RWPE1 (cell line): ENCODE measurements at regions not wholly inside any gene's neighbourhood (a gene's known extent, or its start where the extent isn't known, plus 50 kb on each side); places are given as distances from the start of the nearest gene placed in this dataset.
"Not testable (repeated sequence)": the region's sequence is repeated elsewhere in the genome, so short reads cannot be mapped to it uniquely, and the experiment has no call there.

Experiments
- CTCF ChIA-PET: fragments of 350-600 bp; sonication (Branson Sonifier 250); formaldehyde crosslinking; extraction: SDS; loops from one replicate; lab custom pipeline; 2021; lab: Yijun Ruan, JAX
- POLR2A ChIA-PET: fragments of 400-600 bp; formaldehyde crosslinking; extraction: SDS; loops from one replicate; lab custom pipeline; 2020; ENCODE audit warnings: antibody characterized with exemption; ENCODE audit not compliant: low non-redundant PET; lab: Yijun Ruan, JAX
- DNase-seq: peaks from one replicate; pipeline ENCODE4 v3.0.0; 2012; ENCODE audit warnings: low spot score
- H3K27ac ChIP-seq: fragments of 450-650 bp; 2 replicates; pipeline ENCODE4 v1.5.1; 2017
- TF ChIP-seq, protein P1 (sequence below): fragments of 450-650 bp; conservative IDR thresholded peaks from 2 replicates; pipeline ENCODE4 v1.5.1; 2017; ENCODE audit warnings: low read depth, mild to moderate bottlenecking

DNA sequence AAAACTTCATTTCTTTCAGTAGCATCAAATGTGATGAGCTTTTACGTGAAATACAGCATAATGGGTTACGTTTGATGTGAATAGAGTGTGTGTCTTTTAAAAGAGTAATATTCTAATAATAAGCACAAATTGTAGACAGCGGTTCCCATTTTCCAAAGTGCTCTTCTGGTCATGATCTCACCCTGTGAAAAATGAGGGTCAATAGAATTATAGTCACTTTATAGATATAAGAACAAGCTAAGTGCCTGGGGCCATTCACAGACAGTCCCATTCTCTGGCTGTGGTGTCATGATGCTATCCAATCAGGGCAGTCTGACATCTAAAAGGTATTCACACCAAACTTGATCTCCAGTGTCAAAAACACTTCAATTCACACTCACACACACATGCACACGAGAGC is 830.8 kb upstream of the AUTS2 start:
- TF ChIP-seq, protein P1, sequence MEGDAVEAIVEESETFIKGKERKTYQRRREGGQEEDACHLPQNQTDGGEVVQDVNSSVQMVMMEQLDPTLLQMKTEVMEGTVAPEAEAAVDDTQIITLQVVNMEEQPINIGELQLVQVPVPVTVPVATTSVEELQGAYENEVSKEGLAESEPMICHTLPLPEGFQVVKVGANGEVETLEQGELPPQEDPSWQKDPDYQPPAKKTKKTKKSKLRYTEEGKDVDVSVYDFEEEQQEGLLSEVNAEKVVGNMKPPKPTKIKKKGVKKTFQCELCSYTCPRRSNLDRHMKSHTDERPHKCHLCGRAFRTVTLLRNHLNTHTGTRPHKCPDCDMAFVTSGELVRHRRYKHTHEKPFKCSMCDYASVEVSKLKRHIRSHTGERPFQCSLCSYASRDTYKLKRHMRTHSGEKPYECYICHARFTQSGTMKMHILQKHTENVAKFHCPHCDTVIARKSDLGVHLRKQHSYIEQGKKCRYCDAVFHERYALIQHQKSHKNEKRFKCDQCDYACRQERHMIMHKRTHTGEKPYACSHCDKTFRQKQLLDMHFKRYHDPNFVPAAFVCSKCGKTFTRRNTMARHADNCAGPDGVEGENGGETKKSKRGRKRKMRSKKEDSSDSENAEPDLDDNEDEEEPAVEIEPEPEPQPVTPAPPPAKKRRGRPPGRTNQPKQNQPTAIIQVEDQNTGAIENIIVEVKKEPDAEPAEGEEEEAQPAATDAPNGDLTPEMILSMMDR: no peak
- POLR2A ChIA-PET: no interaction called here
- no peak overlapping the region for H3K27ac ChIP-seq
- CTCF ChIA-PET: no interaction called here
- no peak for DNase-seq

DNA sequence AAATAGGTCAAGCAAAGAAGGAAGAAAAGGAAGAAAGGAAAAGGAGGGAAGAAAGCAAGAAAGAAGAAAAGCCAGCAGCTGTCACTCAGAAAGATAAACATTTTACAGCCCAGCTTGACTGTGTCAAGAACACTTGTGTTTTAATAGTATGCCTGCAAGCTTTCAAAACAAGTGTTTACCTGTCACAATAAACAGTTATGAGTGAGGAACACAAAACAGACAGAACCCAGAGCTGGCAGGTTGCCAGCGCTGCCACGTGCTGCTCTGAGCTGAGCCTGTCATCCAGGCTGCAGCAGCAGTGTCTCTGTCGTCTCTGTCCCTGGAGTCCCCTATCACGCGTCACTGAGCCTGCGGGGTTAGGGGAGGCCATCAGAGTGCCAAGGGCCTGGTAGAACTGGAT is 827.6 kb upstream of the AUTS2 start:
- POLR2A ChIA-PET: no interaction called here
- TF ChIP-seq, protein P1: no peak
- no peak overlapping the region for H3K27ac ChIP-seq
- no peak for DNase-seq
- CTCF ChIA-PET: interaction anchor here (0.6 kb wide), 1 partner anchor 1201 kb away, joined by 3 read pairs; no protein-coding TSS in a partner anchor

DNA sequence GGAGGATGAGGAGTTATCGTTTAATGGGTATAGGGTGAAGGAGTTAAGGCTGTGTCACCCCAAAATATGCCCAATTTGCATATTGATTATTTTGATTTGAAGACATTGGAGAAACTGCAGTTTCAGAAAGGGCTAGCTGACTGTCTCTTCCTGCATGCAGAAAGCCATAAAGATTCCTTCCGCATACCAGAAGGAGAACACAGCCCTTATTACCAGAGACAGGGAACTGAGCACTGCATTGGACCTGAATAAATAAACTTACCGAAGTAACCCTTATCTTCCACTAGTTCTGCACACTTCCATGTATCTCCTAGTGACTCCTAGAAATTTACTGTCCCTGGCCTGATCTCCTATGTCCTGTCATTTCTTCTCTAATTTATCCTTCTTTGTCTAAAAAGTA is 821.9 kb upstream of the AUTS2 start:
- DNase-seq: no peak
- CTCF ChIA-PET: interaction anchor here (0.6 kb wide), 1 partner anchor 894 kb away, joined by 3 read pairs; no protein-coding TSS in a partner anchor
- POLR2A ChIA-PET: no interaction called here
- H3K27ac ChIP-seq: no peak overlapping the region
- TF ChIP-seq, protein P1: no peak

DNA sequence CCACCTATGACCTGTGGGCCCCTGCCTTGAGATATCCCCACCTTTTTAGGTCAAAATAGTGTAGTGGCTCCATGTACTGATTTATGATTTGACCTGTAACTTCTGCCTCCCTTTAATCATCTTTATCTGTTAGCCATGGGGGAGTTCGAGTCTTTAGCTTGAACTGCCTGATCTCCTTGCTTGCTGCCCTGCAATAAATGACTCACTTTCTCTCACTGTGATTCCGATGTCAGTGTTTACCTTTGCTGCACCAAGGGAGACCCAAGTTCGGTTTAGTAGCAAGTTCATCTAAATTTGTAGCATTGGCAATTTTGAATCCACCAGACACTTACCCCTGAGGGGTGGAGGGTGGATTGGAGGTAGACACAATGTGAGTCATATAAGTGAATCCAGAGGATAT is 814.6 kb upstream of the AUTS2 start:
- no peak overlapping the region for H3K27ac ChIP-seq
- TF ChIP-seq, protein P1: no peak
- ChIA-PET CTCF (no interaction called here), POLR2A (no interaction called here)
- no peak for DNase-seq

DNA sequence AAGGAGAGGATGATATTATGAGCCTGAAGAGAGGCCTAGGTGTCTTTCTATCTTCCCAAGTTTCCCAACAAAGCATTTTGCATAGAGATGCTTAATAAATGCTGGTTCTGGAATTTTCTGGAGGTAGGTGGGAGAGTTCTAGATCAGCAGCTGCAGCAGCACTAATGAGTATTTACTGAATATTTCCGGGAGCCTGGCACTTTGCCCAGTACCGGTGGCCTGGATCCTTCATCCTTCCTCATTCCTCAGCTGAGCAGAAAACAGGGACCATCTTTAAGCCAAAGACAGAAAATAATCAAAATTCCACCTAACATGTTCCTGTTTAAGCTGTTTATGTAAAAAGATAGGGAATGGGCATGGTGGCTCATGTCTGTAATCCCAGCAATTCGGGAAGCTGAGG is 813.2 kb upstream of the AUTS2 start:
- H3K27ac ChIP-seq: no peak overlapping the region
- no peak for DNase-seq
- POLR2A ChIA-PET: no interaction called here
- CTCF ChIA-PET: no interaction called here
- TF ChIP-seq, protein P1: no peak

DNA sequence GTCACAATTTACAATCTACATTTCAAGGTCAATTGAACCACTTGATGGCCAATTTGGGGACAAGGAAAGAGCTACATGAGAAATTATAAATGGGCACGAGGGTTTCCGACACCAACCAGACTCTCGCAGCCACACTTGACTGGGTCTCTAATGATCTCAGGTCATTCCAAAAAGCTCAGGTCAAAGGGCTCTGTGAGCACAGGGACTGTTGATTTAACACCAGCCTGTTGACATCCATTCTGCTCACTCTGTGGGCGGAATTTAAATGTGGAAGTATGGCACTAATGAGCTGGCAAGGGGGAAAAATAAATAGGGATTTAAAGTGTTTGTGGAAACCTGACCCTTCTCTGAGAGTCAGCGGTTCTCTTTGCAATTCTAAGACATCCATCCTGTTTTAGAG is 810.7 kb upstream of the AUTS2 start:
- TF ChIP-seq, protein P1: no peak
- no peak overlapping the region for H3K27ac ChIP-seq
- no peak for DNase-seq
- ChIA-PET CTCF (no interaction called here), POLR2A (no interaction called here)

DNA sequence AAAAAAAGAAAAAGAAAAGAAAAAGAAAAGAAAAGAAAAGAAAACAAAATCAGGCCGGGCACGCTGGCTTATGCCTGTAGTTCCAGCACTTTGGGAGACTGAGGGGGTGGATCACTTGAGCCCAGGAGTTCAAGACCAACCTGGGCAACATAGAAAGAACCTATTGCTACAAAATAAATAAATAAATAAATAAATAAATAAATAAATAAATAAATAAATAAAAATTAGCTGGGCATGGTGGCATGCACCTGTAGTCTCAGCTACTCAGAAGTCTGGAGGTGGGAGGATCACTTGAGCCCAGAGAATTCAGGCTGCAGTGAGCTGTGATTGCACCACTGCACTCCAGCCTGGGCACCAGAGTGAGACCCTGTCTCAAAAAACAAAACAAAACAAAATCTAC is 809.7 kb upstream of the AUTS2 start:
- H3K27ac ChIP-seq, DNase-seq, CTCF ChIA-PET, POLR2A ChIA-PET: not testable (repeated sequence)
